Stomach (tissue), 8 donors: ENCODE measurements at regions not wholly inside any gene's neighbourhood (a gene's known extent, or its start where the extent isn't known, plus 50 kb on each side); places are given as distances from the start of the nearest gene placed in this dataset.

Experiments used
- DNase-seq, 2 donors: peaks; one replicate each; pipeline versions ENCODE4 v3.0.0 to v3.0.0-alpha.2; 2013 to 2019
- H3K27ac ChIP-seq, 5 donors: fragments of 200-600 bp in 4 of 5; sonication (generic) in 4 of 5; one replicate each; pipeline ENCODE4 v1.5.1; 2013 to 2019; ENCODE audit warnings: mild to moderate bottlenecking in 1 of 5, moderate library complexity in 1 of 5
- H3K27me3 ChIP-seq, 3 donors: fragments of 200-600 bp; sonication (generic); one replicate each; pipeline ENCODE4 v1.5.1; 2017 to 2019; ENCODE audit warnings: mixed run types in 1 of 3
- H3K36me3 ChIP-seq, 4 donors: fragments of 200-600 bp; sonication (generic); 1 replicate in 3 of 4; 2 replicates in 1 of 4; pipeline ENCODE4 v1.5.1; 2016 to 2019
- H3K4me1 ChIP-seq, 4 donors: fragments of 200-600 bp; sonication (generic); one replicate each; pipeline ENCODE4 v1.5.1; 2016 to 2019
- H3K4me3 ChIP-seq, 4 donors: fragments of 200-600 bp; sonication (generic) in 3 of 4; one replicate each; pipeline ENCODE4 v1.5.1; 2016 to 2019; ENCODE audit warnings: mild to moderate bottlenecking in 1 of 4
- H3K9me3 ChIP-seq, 4 donors: fragments of 200-600 bp; sonication (generic); one replicate each; pipeline ENCODE4 v1.5.1; 2016 to 2019
- CTCF ChIP-seq, 7 experiments: fragments of 450-650 bp in 4 of 7; fragments of 200-600 bp in 3 of 7; sonication (generic) in 3 of 7; IDR thresholded peaks; one replicate each; pipeline ENCODE4 v1.5.1; 2016 to 2019; ENCODE audit warnings: antibody characterized with exemption in 7 of 7, control low read depth in 2 of 7, mild to moderate bottlenecking in 1 of 7
- EP300 ChIP-seq: sonication (generic); formaldehyde crosslinking; IDR thresholded peaks from one replicate; pipeline ENCODE4 v1.6.1; 2017; ENCODE audit warnings: antibody characterized with exemption
- POLR2A ChIP-seq, 4 donors: fragments of 450-650 bp; IDR thresholded peaks; one replicate each; pipeline ENCODE4 v1.6.1; 2016; ENCODE audit warnings: antibody characterized with exemption in 4 of 4, control low read depth in 2 of 4, mild to moderate bottlenecking in 1 of 4, moderate library complexity in 1 of 4
- POLR2AphosphoS5 ChIP-seq, 3 donors: sonication (generic); formaldehyde crosslinking; IDR thresholded peaks; one replicate each; pipeline ENCODE4 v1.6.1; 2016; ENCODE audit warnings: antibody characterized with exemption in 3 of 3
- WGBS, 5 donors: extraction: QIAGEN DNeasy Blood & Tissue Kit in 3 of 5; methylation state at CpG; one replicate each; pipeline versions ENCODE4 v1.1.5 to v1.1.7; 2013 to 2018; 5-methylcytosine and 5-hydroxymethylcytosine counted together
- intact Hi-C: fragments of 100-400 bp; cut with DNase I; formaldehyde crosslinking; loops from one replicate; pipeline ENCODE4 v1.15.1; 2023; ENCODE audit warnings: low total_unique reads
- donor health status: healthy with polysubstance abuse.
- donor health status: Bipolar disorder and iron deficiency.
- donor health status: healthy.

GRCh38 chr2:223262946-223263345, 211.0 kb downstream of the KCNE4 start:
- H3K27me3 ChIP-seq = no peaks in the 10 kb centered on the region
- no peak overlapping the region for H3K27ac ChIP-seq
- intact Hi-C loops = no loop called here
- 59 to 78% (median 68%) methylated on average over 6 of the region's 6 CpGs for WGBS, 5 donors
- DNase-seq = no peak
- TF ChIP-seq POLR2AphosphoS5 (IDR thresholded peaks at IDR 0.05) (no peak), EP300 (no peak), POLR2A (IDR thresholded peaks at IDR 0.05) (no peak), CTCF (IDR thresholded peaks at IDR 0.05) (no peak)
- peaks cover 0 to 8% (median 2%) of the 10 kb centered on the region in 4 donors for H3K9me3 ChIP-seq
- no peaks in the 10 kb centered on the region for H3K4me1 ChIP-seq
- H3K36me3 ChIP-seq = no peaks in the 10 kb centered on the region
- H3K4me3 ChIP-seq = no peak overlapping the region

- no peaks in the 10 kb centered on the region for H3K27me3 ChIP-seq
- no peak overlapping the region for H3K27ac ChIP-seq
- DNase-seq = no peak
- no peaks in the 10 kb centered on the region for H3K4me1 ChIP-seq
- TF ChIP-seq POLR2A (IDR thresholded peaks at IDR 0.05) = no peak
- TF ChIP-seq CTCF (IDR thresholded peaks at IDR 0.05) = no peak
- TF ChIP-seq EP300 = no peak
- TF ChIP-seq POLR2AphosphoS5 (IDR thresholded peaks at IDR 0.05) = no peak
- peaks cover 0 to 8% (median 2%) of the 10 kb centered on the region in 4 donors for H3K9me3 ChIP-seq
- no peak overlapping the region for H3K4me3 ChIP-seq
- WGBS, 5 donors = 66 to 80% (median 77%) methylated on average over 2 of the region's 2 CpGs
- intact Hi-C loops = no loop called here
- no peaks in the 10 kb centered on the region for H3K36me3 ChIP-seq
These were observed 212.7 kb downstream of the KCNE4 start for GRCh38 chr2:223264541-223265193.

- Histone ChIP-seq H3K4me3 (no peak overlapping the region), H3K4me1 (no peaks in the 10 kb centered on the region), H3K27me3 (no peaks in the 10 kb centered on the region), H3K9me3 (no peaks in the 10 kb centered on the region), H3K36me3 (no peaks in the 10 kb centered on the region), H3K27ac (no peak overlapping the region)
- TF ChIP-seq EP300 (no peak), CTCF (IDR thresholded peaks at IDR 0.05) (no peak), POLR2A (IDR thresholded peaks at IDR 0.05) (no peak), POLR2AphosphoS5 (IDR thresholded peaks at IDR 0.05) (no peak)
- intact Hi-C loops = no loop called here
- DNase-seq = no peak
- WGBS, 5 donors = 82 to 86% (median 83%) methylated on average over 6 of the region's 6 CpGs
These were observed 215.4 kb downstream of the KCNE4 start for GRCh38 chr2:223267160-223267951.

GRCh38 chr2:223269386-223269785, 217.4 kb downstream of the KCNE4 start:
- no peak for DNase-seq
- WGBS, 5 donors = 63 to 82% (median 72%) methylated on average over 1 of the region's 1 CpG
- intact Hi-C loops = no loop called here
- TF ChIP-seq CTCF (IDR thresholded peaks at IDR 0.05) (no peak), EP300 (no peak), POLR2A (IDR thresholded peaks at IDR 0.05) (no peak), POLR2AphosphoS5 (IDR thresholded peaks at IDR 0.05) (no peak)
- no peak overlapping the region for H3K27ac ChIP-seq
- no peaks in the 10 kb centered on the region for H3K9me3 ChIP-seq
- H3K36me3 ChIP-seq = no peaks in the 10 kb centered on the region
- no peaks in the 10 kb centered on the region for H3K4me1 ChIP-seq
- H3K27me3 ChIP-seq = no peaks in the 10 kb centered on the region
- H3K4me3 ChIP-seq = no peak overlapping the region
